ENCODE measurements at regions not wholly inside any gene's neighbourhood (a gene's known extent, or its start where the extent isn't known, plus 50 kb on each side); places are given as distances from the start of the nearest gene placed in this dataset.

- TF ChIP-seq, protein P1, sequence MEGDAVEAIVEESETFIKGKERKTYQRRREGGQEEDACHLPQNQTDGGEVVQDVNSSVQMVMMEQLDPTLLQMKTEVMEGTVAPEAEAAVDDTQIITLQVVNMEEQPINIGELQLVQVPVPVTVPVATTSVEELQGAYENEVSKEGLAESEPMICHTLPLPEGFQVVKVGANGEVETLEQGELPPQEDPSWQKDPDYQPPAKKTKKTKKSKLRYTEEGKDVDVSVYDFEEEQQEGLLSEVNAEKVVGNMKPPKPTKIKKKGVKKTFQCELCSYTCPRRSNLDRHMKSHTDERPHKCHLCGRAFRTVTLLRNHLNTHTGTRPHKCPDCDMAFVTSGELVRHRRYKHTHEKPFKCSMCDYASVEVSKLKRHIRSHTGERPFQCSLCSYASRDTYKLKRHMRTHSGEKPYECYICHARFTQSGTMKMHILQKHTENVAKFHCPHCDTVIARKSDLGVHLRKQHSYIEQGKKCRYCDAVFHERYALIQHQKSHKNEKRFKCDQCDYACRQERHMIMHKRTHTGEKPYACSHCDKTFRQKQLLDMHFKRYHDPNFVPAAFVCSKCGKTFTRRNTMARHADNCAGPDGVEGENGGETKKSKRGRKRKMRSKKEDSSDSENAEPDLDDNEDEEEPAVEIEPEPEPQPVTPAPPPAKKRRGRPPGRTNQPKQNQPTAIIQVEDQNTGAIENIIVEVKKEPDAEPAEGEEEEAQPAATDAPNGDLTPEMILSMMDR (IDR thresholded peaks at IDR 0.05): no peak
- TF ChIP-seq ZNF138 (CRISPR knock-in tag; conservative IDR thresholded peaks at IDR 0.05): no peak
- no peak for TF ChIP-seq MLX (CRISPR knock-in tag; IDR thresholded peaks at IDR 0.05)
- TF ChIP-seq, protein P2, sequence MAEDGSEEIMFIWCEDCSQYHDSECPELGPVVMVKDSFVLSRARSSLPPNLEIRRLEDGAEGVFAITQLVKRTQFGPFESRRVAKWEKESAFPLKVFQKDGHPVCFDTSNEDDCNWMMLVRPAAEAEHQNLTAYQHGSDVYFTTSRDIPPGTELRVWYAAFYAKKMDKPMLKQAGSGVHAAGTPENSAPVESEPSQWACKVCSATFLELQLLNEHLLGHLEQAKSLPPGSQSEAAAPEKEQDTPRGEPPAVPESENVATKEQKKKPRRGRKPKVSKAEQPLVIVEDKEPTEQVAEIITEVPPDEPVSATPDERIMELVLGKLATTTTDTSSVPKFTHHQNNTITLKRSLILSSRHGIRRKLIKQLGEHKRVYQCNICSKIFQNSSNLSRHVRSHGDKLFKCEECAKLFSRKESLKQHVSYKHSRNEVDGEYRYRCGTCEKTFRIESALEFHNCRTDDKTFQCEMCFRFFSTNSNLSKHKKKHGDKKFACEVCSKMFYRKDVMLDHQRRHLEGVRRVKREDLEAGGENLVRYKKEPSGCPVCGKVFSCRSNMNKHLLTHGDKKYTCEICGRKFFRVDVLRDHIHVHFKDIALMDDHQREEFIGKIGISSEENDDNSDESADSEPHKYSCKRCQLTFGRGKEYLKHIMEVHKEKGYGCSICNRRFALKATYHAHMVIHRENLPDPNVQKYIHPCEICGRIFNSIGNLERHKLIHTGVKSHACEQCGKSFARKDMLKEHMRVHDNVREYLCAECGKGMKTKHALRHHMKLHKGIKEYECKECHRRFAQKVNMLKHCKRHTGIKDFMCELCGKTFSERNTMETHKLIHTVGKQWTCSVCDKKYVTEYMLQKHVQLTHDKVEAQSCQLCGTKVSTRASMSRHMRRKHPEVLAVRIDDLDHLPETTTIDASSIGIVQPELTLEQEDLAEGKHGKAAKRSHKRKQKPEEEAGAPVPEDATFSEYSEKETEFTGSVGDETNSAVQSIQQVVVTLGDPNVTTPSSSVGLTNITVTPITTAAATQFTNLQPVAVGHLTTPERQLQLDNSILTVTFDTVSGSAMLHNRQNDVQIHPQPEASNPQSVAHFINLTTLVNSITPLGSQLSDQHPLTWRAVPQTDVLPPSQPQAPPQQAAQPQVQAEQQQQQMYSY (CRISPR knock-in tag; IDR thresholded peaks at IDR 0.05): no peak
- no peak for TF ChIP-seq TEAD4 (CRISPR knock-in tag; IDR thresholded peaks at IDR 0.05)
- no peak for TF ChIP-seq ATF1 (CRISPR knock-in tag; IDR thresholded peaks at IDR 0.05)
- no peak for TF ChIP-seq EMX1 (CRISPR knock-in tag; IDR thresholded peaks at IDR 0.05)
These were observed 178.3 kb downstream of the CAVIN4 start for GRCh38 chr9:100756217-100756616.

All from WTC11 (cell line).